ENCODE measurements at regions not wholly inside any gene's neighbourhood (a gene's known extent, or its start where the extent isn't known, plus 50 kb on each side); places are given as distances from the start of the nearest gene placed in this dataset.

- TF ChIP-seq, protein P1, sequence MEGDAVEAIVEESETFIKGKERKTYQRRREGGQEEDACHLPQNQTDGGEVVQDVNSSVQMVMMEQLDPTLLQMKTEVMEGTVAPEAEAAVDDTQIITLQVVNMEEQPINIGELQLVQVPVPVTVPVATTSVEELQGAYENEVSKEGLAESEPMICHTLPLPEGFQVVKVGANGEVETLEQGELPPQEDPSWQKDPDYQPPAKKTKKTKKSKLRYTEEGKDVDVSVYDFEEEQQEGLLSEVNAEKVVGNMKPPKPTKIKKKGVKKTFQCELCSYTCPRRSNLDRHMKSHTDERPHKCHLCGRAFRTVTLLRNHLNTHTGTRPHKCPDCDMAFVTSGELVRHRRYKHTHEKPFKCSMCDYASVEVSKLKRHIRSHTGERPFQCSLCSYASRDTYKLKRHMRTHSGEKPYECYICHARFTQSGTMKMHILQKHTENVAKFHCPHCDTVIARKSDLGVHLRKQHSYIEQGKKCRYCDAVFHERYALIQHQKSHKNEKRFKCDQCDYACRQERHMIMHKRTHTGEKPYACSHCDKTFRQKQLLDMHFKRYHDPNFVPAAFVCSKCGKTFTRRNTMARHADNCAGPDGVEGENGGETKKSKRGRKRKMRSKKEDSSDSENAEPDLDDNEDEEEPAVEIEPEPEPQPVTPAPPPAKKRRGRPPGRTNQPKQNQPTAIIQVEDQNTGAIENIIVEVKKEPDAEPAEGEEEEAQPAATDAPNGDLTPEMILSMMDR (IDR thresholded peaks at IDR 0.05; ENCODE audit: low read depth, low read length, missing input control), result no peak
- TF ChIP-seq YY1 (IDR thresholded peaks at IDR 0.05) (no peak), GABPA (IDR thresholded peaks at IDR 0.05 in 1 of 2, conservative IDR thresholded peaks at IDR 0.05 in 1 of 2) (no peak), SP1 (IDR thresholded peaks at IDR 0.05) (no peak), RAD21 (IDR thresholded peaks at IDR 0.05) (no peak), MAX (IDR thresholded peaks at IDR 0.05) (no peak), TAF1 (conservative IDR thresholded peaks at IDR 0.05) (no peak), RXRA (IDR thresholded peaks at IDR 0.05) (no peak)
These were observed 272.8 kb downstream of the CYRIA start for GRCh38 chr2:16392647-16393499.
